Endothelial cell of umbilical vein (primary cell): ENCODE measurements at regions not wholly inside any gene's neighbourhood (a gene's known extent, or its start where the extent isn't known, plus 50 kb on each side); places are given as distances from the start of the nearest gene placed in this dataset.

ENCODE experiments used
- BruUV-seq: library from RNA; stranded (reverse); fragments of 400-500 nt; replicated peaks from 2 replicates; lab custom pipeline; 2021; lab: Mats Ljungman, UMichigan
- CTCF ChIA-PET: fragments of 300-600, 350-600 bp; sonication (Branson Sonifier 250); formaldehyde crosslinking; loops from one replicate; lab custom pipeline; 2021; ENCODE audit warnings: antibody characterized with exemption, inconsistent platforms; lab: Charles Lee
- POLR2A ChIA-PET: fragments of 300-600, 350-600 bp; sonication (Branson Sonifier 250); formaldehyde crosslinking; loops from one replicate; lab custom pipeline; 2021; ENCODE audit warnings: antibody characterized with exemption, inconsistent platforms; lab: Charles Lee
- DNase-seq: peaks from one replicate; pipeline ENCODE4 v3.0.0-alpha.2; 2011; ENCODE audit warnings: low read depth, low spot score
- FAIRE-seq: peaks from 2 replicates; lab custom pipeline; 2011; peaks lifted over from hg19 to GRCh38; lab: Jason Lieb, UNC
- H2AFZ ChIP-seq: 2 replicates; pipeline ENCODE4 v1.6.0; 2012; ENCODE audit warnings: low read depth, low read length, control low read depth, inconsistent platforms
- H3K27ac ChIP-seq: 2 replicates; pipeline ENCODE4 v1.5.1; 2011; ENCODE audit warnings: low read depth, mild to moderate bottlenecking, control low read depth, low read length, moderate library complexity; ENCODE audit not compliant: insufficient read depth
- H3K27me3 ChIP-seq, 2 experiments: 2 replicates each; pipeline versions ENCODE4 v1.6.0 to v1.6.1; 2011; ENCODE audit warnings: low read length in 2 of 2, mixed read lengths in 1 of 2; ENCODE audit not compliant: control insufficient read depth in 2 of 2, insufficient read depth in 2 of 2
- H3K36me3 ChIP-seq, 2 experiments: 2 replicates in 1 of 2; 3 replicates in 1 of 2; pipeline ENCODE4 v1.5.1; 2011; ENCODE audit warnings: low read length in 2 of 2, mild to moderate bottlenecking in 1 of 2, moderate library complexity in 1 of 2; ENCODE audit not compliant: control insufficient read depth in 2 of 2, insufficient read depth in 2 of 2; ENCODE audit errors: extremely low read depth in 1 of 2
- H3K4me1 ChIP-seq: 3 replicates; pipeline ENCODE4 v1.5.1; 2011; ENCODE audit warnings: mild to moderate bottlenecking, low read length; ENCODE audit not compliant: control insufficient read depth, insufficient read depth; ENCODE audit errors: extremely low read depth
- H3K4me2 ChIP-seq: 2 replicates; pipeline ENCODE4 v1.6.1; 2011; ENCODE audit warnings: low read length, control low read depth, mixed read lengths; ENCODE audit not compliant: insufficient read depth
- H3K4me3 ChIP-seq, 3 experiments: fragments of 200-600 bp in 1 of 3; sonication (generic), shearing (Covaris generic) in 1 of 3; replicated peaks in 1 of 3; 2 replicates each; pipeline ENCODE4 v1.5.1; 2011 to 2016; ENCODE audit warnings: control low read depth in 3 of 3, low read length in 3 of 3, mild to moderate bottlenecking in 2 of 3, inconsistent platforms in 1 of 3, low read depth in 1 of 3, moderate library complexity in 1 of 3; ENCODE audit not compliant: insufficient read depth in 1 of 3
- H3K79me2 ChIP-seq: 2 replicates; pipeline ENCODE4 v1.6.0; 2012; ENCODE audit warnings: low read length, inconsistent platforms; ENCODE audit not compliant: control insufficient read depth, insufficient read depth
- H3K9ac ChIP-seq: replicated peaks from 2 replicates; pipeline ENCODE3; 2011; ENCODE audit warnings: low read length, control low read depth; ENCODE audit not compliant: insufficient read depth; ENCODE audit errors: extremely low read depth
- H3K9me1 ChIP-seq: replicated peaks from 3 replicates; pipeline ENCODE4 v1.6.0; 2011; ENCODE audit warnings: mild to moderate bottlenecking, low read length; ENCODE audit not compliant: control insufficient read depth, insufficient read depth; ENCODE audit errors: extremely low read depth
- H3K9me3 ChIP-seq: replicated peaks from 2 replicates; pipeline ENCODE4 v1.5.1; 2012; ENCODE audit warnings: low read length, inconsistent platforms; ENCODE audit not compliant: control insufficient read depth, insufficient read depth
- H4K20me1 ChIP-seq: replicated peaks from 2 replicates; pipeline ENCODE3; 2011; ENCODE audit warnings: mild to moderate bottlenecking, low read length; ENCODE audit not compliant: control insufficient read depth, insufficient read depth; ENCODE audit errors: extremely low read depth
- CTCF ChIP-seq, 2 donors: IDR thresholded peaks; 1 replicate in 1 of 2; 2 replicates in 1 of 2; pipeline ENCODE4 v1.5.1; 2011; ENCODE audit warnings: low read length in 2 of 2, mild to moderate bottlenecking in 2 of 2, moderate library complexity in 2 of 2, control low read depth in 1 of 2, inconsistent platforms in 1 of 2, low read depth in 1 of 2; ENCODE audit not compliant: insufficient read depth in 1 of 2; ENCODE audit errors: extremely low read depth in 1 of 2
- EZH2 ChIP-seq: IDR thresholded peaks from 2 replicates; pipeline ENCODE4 v1.6.1; 2012; ENCODE audit warnings: borderline replicate concordance, low read depth, mild to moderate bottlenecking, moderate library complexity, low read length, inconsistent platforms; ENCODE audit not compliant: severe bottlenecking
- FOS ChIP-seq: IDR thresholded peaks from 2 replicates; pipeline ENCODE4 v1.6.1; 2011; ENCODE audit warnings: mild to moderate bottlenecking, low read length, moderate library complexity, borderline replicate concordance; ENCODE audit not compliant: insufficient read depth
- GATA2 ChIP-seq: IDR thresholded peaks from 2 replicates; pipeline ENCODE4 v1.7.0; 2011; ENCODE audit warnings: low read depth, mild to moderate bottlenecking, moderate library complexity, mixed read lengths, low read length; ENCODE audit not compliant: insufficient read length, insufficient read depth
- JUN ChIP-seq: IDR thresholded peaks from 2 replicates; pipeline ENCODE4 v1.6.1; 2011; ENCODE audit warnings: borderline replicate concordance, low read depth; ENCODE audit not compliant: insufficient read length, insufficient read depth
- MYC ChIP-seq: IDR thresholded peaks from one replicate; pipeline ENCODE4 v1.6.1; 2011; ENCODE audit warnings: mild to moderate bottlenecking, low read depth, low read length
- POLR2A ChIP-seq: IDR thresholded peaks from 2 replicates; pipeline ENCODE4 v1.6.1; 2012; ENCODE audit warnings: low read depth, mild to moderate bottlenecking, control low read depth, low read length
- POLR2AphosphoS5 ChIP-seq: IDR thresholded peaks from 2 replicates; pipeline ENCODE4 v1.6.1; 2012; ENCODE audit warnings: low read depth, mild to moderate bottlenecking, control low read depth, low read length, moderate library complexity; ENCODE audit not compliant: insufficient read depth
- dilution Hi-C: fragments of 300-500 bp; cut with MboI; formaldehyde crosslinking; loops from one replicate; pipeline ENCODE4 v1.15.0; 2019; ENCODE audit warnings: low sequenced_read_pairs; ENCODE audit not compliant: extremely low pct_ligation_motif_present
- intact Hi-C: fragments of 100-400 bp; cut with micrococcal nuclease; formaldehyde crosslinking; loops from one replicate; pipeline ENCODE4 v1.10.0; 2022
- TF ChIP-seq, protein P1 (sequence below): IDR thresholded peaks from 2 replicates; pipeline ENCODE4 v1.6.1; 2011; ENCODE audit not compliant: insufficient read depth, insufficient read length

DNA sequence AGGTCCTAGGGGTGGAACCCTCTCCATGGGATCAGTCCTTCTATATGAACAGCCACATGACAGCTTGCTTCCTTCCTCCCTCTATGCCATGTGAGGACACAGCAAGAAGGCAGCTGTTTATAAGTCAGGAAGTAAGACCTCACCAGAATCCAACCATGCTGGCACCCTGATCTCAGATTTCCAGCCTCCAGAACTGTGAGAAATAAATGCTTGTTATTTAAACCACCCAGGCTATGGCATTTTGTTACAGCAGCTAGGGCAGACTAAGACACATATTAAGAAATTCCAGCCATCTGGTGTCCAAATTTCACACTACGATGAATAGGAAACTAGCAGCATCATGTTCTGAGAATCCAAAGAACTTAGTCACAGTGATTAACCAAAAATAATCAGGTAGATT, 140.1 kb downstream of the ZFAND4 start:
- no peak overlapping the region for H3K4me3 ChIP-seq
- H3K9me3 ChIP-seq: no peaks in the 10 kb centered on the region
- no peaks in the 10 kb centered on the region for H3K36me3 ChIP-seq
- H4K20me1 ChIP-seq: no peaks in the 10 kb centered on the region
- BruUV-seq: no TSS peak
- H2AFZ ChIP-seq: no peak overlapping the region
- intact Hi-C loops (no loop called here), dilution Hi-C loops (no loop called here)
- FAIRE-seq: peak; percentile 54
- H3K27me3 ChIP-seq: no peaks in the 10 kb centered on the region
- H3K9ac ChIP-seq: no peak overlapping the region
- no peaks in the 10 kb centered on the region for H3K79me2 ChIP-seq
- ChIA-PET POLR2A (no interaction called here), CTCF (no interaction called here)
- H3K27ac ChIP-seq: no peak overlapping the region
- H3K4me1 ChIP-seq: no peaks in the 10 kb centered on the region
- peaks cover 4% of the 10 kb centered on the region for H3K9me1 ChIP-seq
- no peak overlapping the region for H3K4me2 ChIP-seq
- no peak for TF ChIP-seq GATA2
- no peak for TF ChIP-seq CTCF (IDR thresholded peaks at IDR 0.05; ENCODE audit: extremely low read depth in 1 of 2, insufficient read depth in 1 of 2, low read depth in 1 of 2, low read length in 2 of 2)
- TF ChIP-seq EZH2: no peak
- TF ChIP-seq, protein P1, sequence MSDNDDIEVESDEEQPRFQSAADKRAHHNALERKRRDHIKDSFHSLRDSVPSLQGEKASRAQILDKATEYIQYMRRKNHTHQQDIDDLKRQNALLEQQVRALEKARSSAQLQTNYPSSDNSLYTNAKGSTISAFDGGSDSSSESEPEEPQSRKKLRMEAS: no peak
- TF ChIP-seq FOS: no peak
- no peak for TF ChIP-seq POLR2AphosphoS5
- TF ChIP-seq JUN: no peak
- TF ChIP-seq POLR2A: no peak
- no peak for TF ChIP-seq MYC
- peak; percentile 4 for DNase-seq
